Vagina (tissue), 2 donors: ENCODE measurements at regions not wholly inside any gene's neighbourhood (a gene's known extent, or its start where the extent isn't known, plus 50 kb on each side); places are given as distances from the start of the nearest gene placed in this dataset.

Source experiments
- DNase-seq, 2 donors: peaks; one replicate each; pipeline ENCODE4 v3.0.0-alpha.2; 2017; ENCODE audit errors: extremely low spot score in 2 of 2
- H3K27ac ChIP-seq: fragments of 200-600 bp; sonication (generic); one replicate; pipeline ENCODE4 v1.5.1; 2019
- H3K27me3 ChIP-seq: fragments of 200-600 bp; sonication (generic); one replicate; pipeline ENCODE4 v1.5.1; 2019
- H3K36me3 ChIP-seq, 2 donors: fragments of 200-600 bp; sonication (generic); one replicate each; pipeline ENCODE4 v1.5.1; 2017 to 2019
- H3K4me1 ChIP-seq: fragments of 200-600 bp; sonication (generic); one replicate; pipeline ENCODE4 v1.5.1; 2019
- H3K4me3 ChIP-seq, 2 donors: fragments of 200-600 bp; sonication (generic); 1 replicate in 1 of 2; 2 replicates in 1 of 2; pipeline ENCODE4 v1.5.1; 2016 to 2019
- H3K9me3 ChIP-seq: fragments of 200-600 bp; sonication (generic); one replicate; pipeline ENCODE4 v1.5.1; 2019
- POLR2A ChIP-seq, 2 donors: fragments of 450-650 bp; IDR thresholded peaks; one replicate each; pipeline ENCODE4 v1.6.1; 2017; ENCODE audit warnings: antibody characterized with exemption in 2 of 2, mild to moderate bottlenecking in 2 of 2, moderate library complexity in 2 of 2
- POLR2AphosphoS5 ChIP-seq, 2 donors: sonication (generic); formaldehyde crosslinking; IDR thresholded peaks; one replicate each; pipeline ENCODE4 v1.9.0; 2017; ENCODE audit warnings: antibody characterized with exemption in 2 of 2, mild to moderate bottlenecking in 2 of 2, low read depth in 1 of 2; ENCODE audit not compliant: insufficient read depth in 1 of 2
- intact Hi-C: fragments of 100-400 bp; cut with DNase I; formaldehyde crosslinking; loops from one replicate; pipeline ENCODE4 v1.15.1; 2023
- TF ChIP-seq, protein P1 (sequence below), 3 experiments: fragments of 450-650 bp in 2 of 3; fragments of 200-600 bp in 1 of 3; sonication (generic) in 1 of 3; IDR thresholded peaks; one replicate each; pipeline ENCODE4 v1.5.1; 2017 to 2019; ENCODE audit warnings: antibody characterized with exemption in 3 of 3, mild to moderate bottlenecking in 2 of 3, moderate library complexity in 2 of 3

DNA sequence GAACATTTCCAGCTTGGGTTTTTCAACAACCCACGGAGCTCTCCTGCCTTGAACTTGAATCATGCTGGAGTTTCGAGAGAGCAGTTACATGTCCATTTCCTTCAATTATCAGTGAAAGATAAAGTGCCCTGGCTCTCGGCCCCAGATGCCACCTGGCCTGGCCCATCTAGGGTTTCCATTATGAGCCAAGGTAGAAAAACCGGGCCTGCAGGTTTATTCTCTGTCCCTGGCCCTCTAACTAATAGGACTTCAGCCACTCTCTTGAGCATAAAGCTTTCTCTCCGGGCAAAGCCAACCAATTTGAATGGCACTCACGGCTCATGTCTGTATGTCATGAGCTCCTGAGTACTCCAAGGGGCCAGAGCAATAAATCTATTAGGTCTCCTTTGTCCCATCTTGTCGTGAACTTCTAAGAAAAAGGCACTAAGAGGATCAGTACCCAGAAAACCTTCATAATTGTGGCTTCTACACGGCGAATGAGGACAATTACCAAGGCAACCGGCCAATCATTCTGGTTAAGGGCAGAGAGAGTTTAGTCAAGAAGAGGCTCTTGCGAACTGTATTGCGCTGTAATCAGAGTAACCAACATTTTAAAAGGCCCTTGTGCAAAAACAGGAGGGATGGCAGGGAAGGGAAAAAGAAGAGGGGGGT is 392.3 kb downstream of the MED13L start:
- Histone ChIP-seq H3K4me1 (no peaks in the 10 kb centered on the region), H3K4me3 (no peak overlapping the region), H3K27ac (no peak overlapping the region), H3K9me3 (no peaks in the 10 kb centered on the region), H3K36me3 (no peaks in the 10 kb centered on the region), H3K27me3 (no peaks in the 10 kb centered on the region)
- intact Hi-C loops: no loop called here
- TF ChIP-seq, protein P1, sequence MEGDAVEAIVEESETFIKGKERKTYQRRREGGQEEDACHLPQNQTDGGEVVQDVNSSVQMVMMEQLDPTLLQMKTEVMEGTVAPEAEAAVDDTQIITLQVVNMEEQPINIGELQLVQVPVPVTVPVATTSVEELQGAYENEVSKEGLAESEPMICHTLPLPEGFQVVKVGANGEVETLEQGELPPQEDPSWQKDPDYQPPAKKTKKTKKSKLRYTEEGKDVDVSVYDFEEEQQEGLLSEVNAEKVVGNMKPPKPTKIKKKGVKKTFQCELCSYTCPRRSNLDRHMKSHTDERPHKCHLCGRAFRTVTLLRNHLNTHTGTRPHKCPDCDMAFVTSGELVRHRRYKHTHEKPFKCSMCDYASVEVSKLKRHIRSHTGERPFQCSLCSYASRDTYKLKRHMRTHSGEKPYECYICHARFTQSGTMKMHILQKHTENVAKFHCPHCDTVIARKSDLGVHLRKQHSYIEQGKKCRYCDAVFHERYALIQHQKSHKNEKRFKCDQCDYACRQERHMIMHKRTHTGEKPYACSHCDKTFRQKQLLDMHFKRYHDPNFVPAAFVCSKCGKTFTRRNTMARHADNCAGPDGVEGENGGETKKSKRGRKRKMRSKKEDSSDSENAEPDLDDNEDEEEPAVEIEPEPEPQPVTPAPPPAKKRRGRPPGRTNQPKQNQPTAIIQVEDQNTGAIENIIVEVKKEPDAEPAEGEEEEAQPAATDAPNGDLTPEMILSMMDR (IDR thresholded peaks at IDR 0.05): no peak
- no peak for TF ChIP-seq POLR2A (IDR thresholded peaks at IDR 0.05)
- TF ChIP-seq POLR2AphosphoS5 (IDR thresholded peaks at IDR 0.05; ENCODE audit: insufficient read depth in 1 of 2, low read depth in 1 of 2): no peak
- DNase-seq: no peak

DNA sequence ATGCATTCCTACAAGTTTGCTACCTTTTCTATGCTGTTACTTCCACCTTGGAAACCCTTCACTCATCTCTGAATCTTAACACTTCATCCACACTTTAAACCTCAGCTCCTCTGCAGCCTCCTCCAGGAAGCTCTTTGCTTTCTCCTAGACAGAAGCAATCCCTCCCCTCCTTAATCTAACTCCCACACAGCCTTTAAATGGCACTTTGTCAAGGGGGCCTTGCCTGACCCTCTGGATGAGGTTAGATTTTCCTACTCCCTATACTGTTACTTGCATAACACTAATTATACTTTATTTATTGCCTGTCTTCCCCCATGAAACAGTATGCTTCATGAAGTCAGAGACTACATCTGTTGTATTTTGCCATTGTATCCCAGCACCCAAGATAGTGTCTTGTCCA is 394.6 kb downstream of the MED13L start:
- no peaks in the 10 kb centered on the region for H3K27me3 ChIP-seq
- intact Hi-C loops: no loop called here

DNA sequence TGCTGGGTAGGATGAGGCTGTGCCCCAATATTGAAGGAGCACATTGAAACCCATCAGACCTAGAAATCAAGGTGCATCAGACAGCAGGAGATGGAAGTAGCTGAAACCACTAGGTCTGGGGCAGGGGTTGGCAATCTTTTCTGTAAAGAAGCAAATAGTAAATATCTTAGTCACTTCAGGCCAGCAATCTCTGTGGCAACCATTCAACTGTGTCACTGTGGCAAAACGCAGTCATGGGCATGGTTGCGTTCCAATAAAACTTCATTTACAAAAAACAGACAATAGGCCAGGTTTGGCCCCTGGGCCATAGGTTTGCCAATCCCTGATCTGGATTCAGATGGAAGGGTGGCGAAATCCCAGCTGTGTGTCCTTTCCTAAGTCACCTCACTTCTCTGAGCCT is 397.3 kb downstream of the MED13L start:
- H3K9me3 ChIP-seq: no peaks in the 10 kb centered on the region
- H3K27ac ChIP-seq: no peak overlapping the region
- no peak for DNase-seq
- H3K36me3 ChIP-seq: no peaks in the 10 kb centered on the region
- intact Hi-C loops: no loop called here
- no peak overlapping the region for H3K4me3 ChIP-seq
- H3K4me1 ChIP-seq: no peaks in the 10 kb centered on the region
- no peaks in the 10 kb centered on the region for H3K27me3 ChIP-seq
- no peak for TF ChIP-seq POLR2AphosphoS5 (IDR thresholded peaks at IDR 0.05; ENCODE audit: insufficient read depth in 1 of 2, low read depth in 1 of 2)
- TF ChIP-seq, protein P1 (IDR thresholded peaks at IDR 0.05): no peak
- no peak for TF ChIP-seq POLR2A (IDR thresholded peaks at IDR 0.05)

More for the DNA sequence above, 394.6 kb downstream of the MED13L start:
- TF ChIP-seq POLR2AphosphoS5 (IDR thresholded peaks at IDR 0.05; ENCODE audit: insufficient read depth in 1 of 2, low read depth in 1 of 2): no peak
- TF ChIP-seq, protein P1 (IDR thresholded peaks at IDR 0.05): no peak
- no peak for TF ChIP-seq POLR2A (IDR thresholded peaks at IDR 0.05)
- no peak for DNase-seq
- Histone ChIP-seq H3K36me3 (no peaks in the 10 kb centered on the region), H3K9me3 (no peaks in the 10 kb centered on the region), H3K4me3 (no peak overlapping the region), H3K4me1 (no peaks in the 10 kb centered on the region), H3K27ac (no peak overlapping the region)

DNA sequence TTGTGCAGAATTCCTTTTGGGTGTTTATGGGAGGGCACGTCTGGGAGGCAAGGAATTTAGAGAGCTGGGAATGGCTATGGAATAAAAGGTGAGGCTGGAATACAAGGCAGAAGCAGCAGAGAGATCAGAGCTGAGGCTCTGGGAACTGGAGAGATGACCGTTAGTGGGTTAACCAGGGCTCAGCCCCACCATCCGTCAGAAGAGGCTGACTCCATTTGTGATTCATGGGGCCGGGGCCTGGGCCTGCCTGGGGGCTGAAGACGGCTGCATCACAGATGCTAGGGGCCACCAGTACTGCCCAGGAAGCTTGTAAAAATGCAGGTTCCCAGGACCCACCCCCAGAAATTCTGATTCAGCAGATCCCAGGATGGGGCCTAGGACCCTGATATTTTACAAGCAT is 398.1 kb downstream of the MED13L start:
- DNase-seq: no peak
- H3K27me3 ChIP-seq: no peaks in the 10 kb centered on the region
- TF ChIP-seq POLR2A (IDR thresholded peaks at IDR 0.05) (no peak), POLR2AphosphoS5 (IDR thresholded peaks at IDR 0.05; ENCODE audit: insufficient read depth in 1 of 2, low read depth in 1 of 2) (no peak)
- TF ChIP-seq, protein P1 (IDR thresholded peaks at IDR 0.05): no peak
- no peak overlapping the region for H3K4me3 ChIP-seq
- H3K9me3 ChIP-seq: no peaks in the 10 kb centered on the region
- H3K36me3 ChIP-seq: no peaks in the 10 kb centered on the region
- no peaks in the 10 kb centered on the region for H3K4me1 ChIP-seq
- intact Hi-C loops: no loop called here
- no peak overlapping the region for H3K27ac ChIP-seq

DNA sequence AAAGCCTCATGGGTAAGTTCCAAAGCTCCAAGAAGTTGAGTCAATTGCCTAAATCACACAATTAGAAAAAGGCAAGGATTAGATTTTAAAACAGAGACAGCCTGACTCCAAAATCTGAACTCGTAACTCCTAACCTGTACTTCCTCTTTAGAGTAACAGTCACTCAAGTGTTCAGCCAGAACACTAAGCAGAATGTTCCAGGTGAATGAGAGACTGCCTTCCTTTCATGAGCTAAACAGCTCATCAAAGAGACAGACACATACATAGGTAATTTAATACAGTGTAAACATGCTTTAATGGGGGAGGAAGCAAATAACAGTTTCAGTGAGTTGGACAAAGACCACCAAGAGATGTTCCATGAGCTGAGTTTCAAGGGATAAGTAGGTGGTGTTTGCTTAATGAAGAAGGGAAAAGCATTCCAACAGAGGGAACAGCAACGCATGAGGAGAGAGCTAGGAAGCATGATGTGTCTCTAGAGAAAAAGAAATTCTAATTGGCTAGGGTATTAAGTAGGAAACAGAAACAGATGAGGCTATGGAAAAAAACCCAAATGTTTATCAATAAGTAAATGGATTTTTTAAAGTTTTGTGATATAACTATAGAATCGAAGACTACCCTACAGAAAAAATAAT is 403.9 kb downstream of the MED13L start:
- Histone ChIP-seq H3K27ac (no peak overlapping the region), H3K4me3 (no peak overlapping the region), H3K36me3 (no peaks in the 10 kb centered on the region), H3K27me3 (no peaks in the 10 kb centered on the region), H3K4me1 (peaks cover 7% of the 10 kb centered on the region), H3K9me3 (no peaks in the 10 kb centered on the region)
- DNase-seq: no peak
- intact Hi-C loops: no loop called here
- TF ChIP-seq, protein P1 (IDR thresholded peaks at IDR 0.05): no peak
- TF ChIP-seq POLR2A (IDR thresholded peaks at IDR 0.05): no peak
- TF ChIP-seq POLR2AphosphoS5 (IDR thresholded peaks at IDR 0.05; ENCODE audit: insufficient read depth in 1 of 2, low read depth in 1 of 2): no peak
